SH-SY5Y (cell line): ENCODE measurements at regions not wholly inside any gene's neighbourhood (a gene's known extent, or its start where the extent isn't known, plus 50 kb on each side); places are given as distances from the start of the nearest gene placed in this dataset.

Experiments used
- GATA2 ChIP-seq: IDR thresholded peaks from 2 replicates; pipeline ENCODE4 v1.6.1; 2011; ENCODE audit warnings: mild to moderate bottlenecking, low read depth, low read length
- GATA3 ChIP-seq: IDR thresholded peaks from 2 replicates; pipeline ENCODE4 v1.6.1; 2011; ENCODE audit warnings: low read depth, mild to moderate bottlenecking, low read length, moderate library complexity

DNA sequence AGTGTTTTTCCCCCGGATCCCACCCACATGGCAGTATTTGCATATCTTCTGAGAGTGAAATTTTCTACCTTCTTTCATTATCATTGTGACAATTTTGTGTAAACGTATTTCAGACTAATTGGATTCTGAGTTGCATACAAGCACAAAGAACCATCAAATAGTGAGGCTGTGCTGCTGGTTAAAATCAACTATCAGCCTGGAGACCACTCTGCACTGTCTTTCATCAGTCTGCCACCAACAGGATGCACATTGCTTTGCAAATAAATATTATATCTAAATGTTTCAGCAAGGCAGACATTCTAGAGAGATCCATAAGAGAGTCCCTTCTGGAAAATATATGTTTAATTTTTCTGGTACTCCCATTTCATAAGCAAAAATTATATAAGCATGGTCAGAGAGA lies 851.8 kb downstream of the XPNPEP1 start:
- TF ChIP-seq GATA2 (no peak), GATA3 (no peak)
